ENCODE measurements at regions not wholly inside any gene's neighbourhood (a gene's known extent, or its start where the extent isn't known, plus 50 kb on each side); places are given as distances from the start of the nearest gene placed in this dataset.

DNA sequence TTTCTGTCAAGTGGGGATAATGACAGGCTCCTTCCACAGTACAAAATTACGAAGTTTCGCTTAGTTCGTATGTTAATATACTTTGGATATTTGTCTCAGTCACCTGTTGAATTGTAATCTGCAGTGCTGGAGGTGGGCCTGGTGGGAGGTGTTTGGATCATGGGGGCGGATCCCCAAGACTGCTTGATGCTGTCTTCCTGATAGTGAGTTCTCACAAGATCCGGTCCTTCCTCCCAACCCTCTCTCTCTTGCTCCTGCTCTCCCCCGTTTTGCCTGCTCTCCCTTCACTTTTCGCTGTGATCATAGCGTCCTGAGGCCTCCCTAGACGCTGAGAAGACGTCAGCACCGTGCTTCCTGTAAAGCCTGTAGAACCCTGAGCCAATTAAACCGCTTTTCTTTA is 97.1 kb upstream of the EPB41L3 start:
- no peaks in the 10 kb centered on the region for H3K36me3 ChIP-seq (ENCODE audit: control insufficient read depth, insufficient read depth, low read length, severe bottlenecking)
- H3K4me3 ChIP-seq (ENCODE audit: low read length) = no peak overlapping the region
- no peak overlapping the region for H3K9ac ChIP-seq (ENCODE audit: low read length)
- DNase-seq (ENCODE audit: low read depth) = no peak
- H3K4me1 ChIP-seq (ENCODE audit: control insufficient read depth, insufficient read depth, low read length) = no peaks in the 10 kb centered on the region
- H3K9me3 ChIP-seq (ENCODE audit: control insufficient read depth, low read length) = no peaks in the 10 kb centered on the region
- peaks cover 17% of the 10 kb centered on the region for H3K27me3 ChIP-seq (replicated peaks; ENCODE audit: control insufficient read depth, insufficient read depth, low read length)

DNA sequence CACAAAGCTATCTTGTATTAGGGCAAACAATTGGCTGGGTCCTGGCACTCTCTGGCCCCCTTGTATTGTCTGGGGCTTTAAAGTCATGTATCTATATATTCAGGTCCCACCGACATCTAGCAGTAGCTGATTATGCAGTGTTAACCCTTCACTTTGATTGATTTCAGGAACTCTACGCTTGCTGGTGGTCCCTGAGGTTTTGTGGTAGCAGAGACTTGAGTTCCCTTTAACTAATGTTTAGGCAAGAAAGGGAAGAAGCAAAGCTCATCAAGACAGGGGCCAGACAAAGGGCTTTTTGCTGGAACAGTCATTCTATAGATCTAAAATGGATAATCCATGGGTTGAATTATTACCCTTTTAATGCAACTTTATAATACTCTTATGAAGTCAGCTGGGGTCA is 95.3 kb upstream of the EPB41L3 start:
- Histone ChIP-seq H3K36me3 (ENCODE audit: control insufficient read depth, insufficient read depth, low read length, severe bottlenecking) (no peaks in the 10 kb centered on the region), H3K4me1 (ENCODE audit: control insufficient read depth, insufficient read depth, low read length) (no peaks in the 10 kb centered on the region), H3K4me3 (ENCODE audit: low read length) (no peak overlapping the region), H3K9ac (ENCODE audit: low read length) (no peak overlapping the region), H3K27me3 (replicated peaks; ENCODE audit: control insufficient read depth, insufficient read depth, low read length) (peaks cover 17% of the 10 kb centered on the region), H3K9me3 (ENCODE audit: control insufficient read depth, low read length) (no peaks in the 10 kb centered on the region)
- DNase-seq (ENCODE audit: low read depth) = no peak

DNA sequence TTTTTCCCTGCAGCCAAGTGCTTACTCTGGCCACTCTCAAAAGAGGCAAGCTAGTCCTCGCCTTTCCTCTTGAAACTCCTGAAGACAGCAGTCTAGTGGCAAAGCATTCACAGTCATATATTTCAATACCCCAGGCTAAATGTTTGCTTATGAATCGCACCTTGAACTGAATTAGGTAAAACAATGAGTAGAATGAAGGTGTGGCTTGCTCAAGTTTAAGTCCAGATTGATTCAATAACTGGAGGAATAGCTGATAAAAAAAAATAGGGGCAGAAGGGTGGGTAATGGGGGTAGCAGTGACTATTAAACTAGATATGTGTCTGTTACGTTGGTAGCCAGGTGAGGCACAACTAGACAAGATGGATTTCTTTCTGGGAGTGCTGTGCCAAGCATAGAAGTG is 88.2 kb upstream of the EPB41L3 start:
- Histone ChIP-seq H3K4me3 (ENCODE audit: low read length) (no peak overlapping the region), H3K9ac (ENCODE audit: low read length) (no peak overlapping the region), H3K27me3 (replicated peaks; ENCODE audit: control insufficient read depth, insufficient read depth, low read length) (no peaks in the 10 kb centered on the region), H3K4me1 (ENCODE audit: control insufficient read depth, insufficient read depth, low read length) (peaks cover 13% of the 10 kb centered on the region), H3K9me3 (ENCODE audit: control insufficient read depth, low read length) (no peaks in the 10 kb centered on the region), H3K36me3 (ENCODE audit: control insufficient read depth, insufficient read depth, low read length, severe bottlenecking) (no peaks in the 10 kb centered on the region)
- no peak for DNase-seq (ENCODE audit: low read depth)

DNA sequence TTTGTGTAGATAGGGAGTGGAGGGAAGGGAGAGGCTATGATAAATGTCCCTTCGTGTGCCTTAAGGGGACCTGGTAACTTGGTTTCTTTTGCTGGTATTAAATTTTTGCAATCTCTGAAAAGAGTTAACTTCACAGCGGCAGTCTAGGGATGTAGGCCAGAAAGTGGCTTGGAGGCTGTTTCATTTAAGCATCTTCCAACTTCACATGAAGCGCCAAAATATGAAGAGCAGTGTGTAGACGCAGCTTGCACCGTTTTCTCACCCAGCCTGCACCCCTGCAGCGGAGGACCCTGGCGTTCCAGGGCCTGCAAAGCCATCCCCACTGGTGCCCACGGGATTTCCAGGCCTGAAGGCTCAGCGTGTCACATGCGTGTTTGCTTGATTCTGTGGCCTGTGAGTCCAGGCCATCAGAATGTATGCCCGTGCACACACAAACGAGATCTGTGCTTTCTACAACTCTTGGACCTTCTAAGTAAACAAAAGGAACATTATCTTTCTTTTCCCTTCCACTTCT is 87.2 kb upstream of the EPB41L3 start:
- DNase-seq (ENCODE audit: low read depth) = no peak
- Histone ChIP-seq H3K36me3 (ENCODE audit: control insufficient read depth, insufficient read depth, low read length, severe bottlenecking) (no peaks in the 10 kb centered on the region), H3K9me3 (ENCODE audit: control insufficient read depth, low read length) (no peaks in the 10 kb centered on the region), H3K27me3 (replicated peaks; ENCODE audit: control insufficient read depth, insufficient read depth, low read length) (no peaks in the 10 kb centered on the region), H3K9ac (ENCODE audit: low read length) (no peak overlapping the region), H3K4me3 (ENCODE audit: low read length) (peak overlapping the region; percentile 30), H3K4me1 (ENCODE audit: control insufficient read depth, insufficient read depth, low read length) (peaks cover 13% of the 10 kb centered on the region)

DNA sequence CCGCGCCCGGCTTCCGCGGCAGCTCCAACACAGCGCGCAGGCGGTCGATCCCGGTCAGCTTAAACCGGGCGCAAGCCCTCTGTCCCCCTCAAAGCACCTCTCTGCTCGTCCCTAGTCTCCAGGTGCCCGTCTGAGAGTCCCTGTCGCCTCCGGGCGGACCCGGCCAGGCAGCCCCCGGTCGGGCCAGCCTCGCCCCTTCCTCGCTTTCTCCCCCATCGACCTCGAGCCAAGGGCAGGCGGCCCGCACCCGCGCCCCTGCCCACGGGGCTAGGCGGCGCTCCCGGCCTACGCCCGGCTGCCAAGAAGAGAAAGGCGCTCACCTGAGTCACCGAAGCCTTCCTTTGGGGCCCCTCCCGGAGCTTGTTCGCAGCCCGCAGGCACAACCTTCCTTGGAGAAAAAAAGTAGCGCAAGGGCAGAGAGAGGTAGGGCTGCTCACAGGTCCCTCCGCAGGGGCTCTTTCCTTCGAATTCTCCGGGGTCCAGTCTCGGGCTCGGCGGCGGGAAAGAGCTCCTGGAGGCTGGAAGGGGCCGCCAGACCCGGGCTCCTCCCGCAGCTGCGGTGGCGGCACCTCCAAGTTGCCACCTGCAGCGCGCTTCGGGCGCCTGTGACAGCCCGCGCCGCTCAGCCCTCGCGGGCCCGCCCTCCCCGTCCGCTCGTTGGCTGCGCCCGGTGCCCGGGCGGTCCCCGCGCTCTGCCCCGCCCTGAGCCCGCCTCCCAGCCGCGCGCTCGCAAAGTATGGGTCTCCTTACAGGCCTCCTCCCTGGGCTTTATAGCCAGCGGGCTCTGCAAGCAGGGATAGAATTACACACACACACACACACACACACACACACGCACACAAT is 86.5 kb upstream of the EPB41L3 start:
- no peaks in the 10 kb centered on the region for H3K9me3 ChIP-seq (ENCODE audit: control insufficient read depth, low read length)
- peak; percentile 68 for DNase-seq (ENCODE audit: low read depth)
- no peaks in the 10 kb centered on the region for H3K36me3 ChIP-seq (ENCODE audit: control insufficient read depth, insufficient read depth, low read length, severe bottlenecking)
- H3K27me3 ChIP-seq (replicated peaks; ENCODE audit: control insufficient read depth, insufficient read depth, low read length) = no peaks in the 10 kb centered on the region
- H3K4me1 ChIP-seq (ENCODE audit: control insufficient read depth, insufficient read depth, low read length) = peaks cover 13% of the 10 kb centered on the region
- H3K4me3 ChIP-seq (ENCODE audit: low read length) = peak overlapping the region; percentile 88
- peak overlapping the region; percentile 85 for H3K9ac ChIP-seq (ENCODE audit: low read length)

DNA sequence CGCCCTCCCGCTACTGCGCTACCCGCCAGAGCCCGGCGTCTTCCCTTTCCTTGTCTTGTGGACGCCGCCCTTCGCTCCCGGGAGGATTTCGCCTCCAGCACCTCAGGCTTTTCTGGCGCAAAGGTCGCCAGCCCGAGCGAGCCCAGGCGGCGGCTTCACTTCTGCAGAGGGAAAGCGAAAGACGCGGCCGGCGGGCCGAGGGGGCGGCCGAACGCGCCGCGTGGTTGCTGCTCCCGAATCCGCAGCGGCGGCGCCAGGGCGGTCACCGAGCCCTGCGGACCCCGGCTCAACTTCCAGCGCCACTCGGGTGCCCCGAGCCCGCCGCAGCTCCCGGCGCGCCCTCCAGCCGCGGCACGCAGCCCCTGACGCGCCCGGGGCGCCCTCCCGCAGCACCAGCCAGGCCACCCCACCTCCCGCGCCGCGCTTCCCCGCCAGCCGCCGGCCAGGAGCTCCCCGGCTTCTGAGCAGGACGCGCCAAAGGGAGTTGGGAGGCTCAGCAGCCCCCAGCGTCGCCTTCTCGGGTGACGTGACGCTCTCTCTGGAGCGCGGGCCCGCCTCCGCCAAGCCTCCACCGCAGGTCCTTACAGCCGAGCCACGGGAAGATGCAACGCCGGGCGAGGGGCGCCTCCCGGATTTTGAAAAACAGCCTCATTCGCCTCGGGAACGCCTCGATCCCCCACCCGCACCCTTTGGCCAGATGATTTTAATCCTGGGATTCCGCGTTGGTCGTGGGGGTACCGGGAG is 84.9 kb upstream of the EPB41L3 start:
- H3K27me3 ChIP-seq (replicated peaks; ENCODE audit: control insufficient read depth, insufficient read depth, low read length) = no peaks in the 10 kb centered on the region
- H3K36me3 ChIP-seq (ENCODE audit: control insufficient read depth, insufficient read depth, low read length, severe bottlenecking) = no peaks in the 10 kb centered on the region
- DNase-seq (ENCODE audit: low read depth) = peak; percentile 57
- peak overlapping the region; percentile 85 for H3K9ac ChIP-seq (ENCODE audit: low read length)
- H3K4me1 ChIP-seq (ENCODE audit: control insufficient read depth, insufficient read depth, low read length) = peaks cover 13% of the 10 kb centered on the region
- no peaks in the 10 kb centered on the region for H3K9me3 ChIP-seq (ENCODE audit: control insufficient read depth, low read length)
- H3K4me3 ChIP-seq (ENCODE audit: low read length) = peak overlapping the region; percentile 88

DNA sequence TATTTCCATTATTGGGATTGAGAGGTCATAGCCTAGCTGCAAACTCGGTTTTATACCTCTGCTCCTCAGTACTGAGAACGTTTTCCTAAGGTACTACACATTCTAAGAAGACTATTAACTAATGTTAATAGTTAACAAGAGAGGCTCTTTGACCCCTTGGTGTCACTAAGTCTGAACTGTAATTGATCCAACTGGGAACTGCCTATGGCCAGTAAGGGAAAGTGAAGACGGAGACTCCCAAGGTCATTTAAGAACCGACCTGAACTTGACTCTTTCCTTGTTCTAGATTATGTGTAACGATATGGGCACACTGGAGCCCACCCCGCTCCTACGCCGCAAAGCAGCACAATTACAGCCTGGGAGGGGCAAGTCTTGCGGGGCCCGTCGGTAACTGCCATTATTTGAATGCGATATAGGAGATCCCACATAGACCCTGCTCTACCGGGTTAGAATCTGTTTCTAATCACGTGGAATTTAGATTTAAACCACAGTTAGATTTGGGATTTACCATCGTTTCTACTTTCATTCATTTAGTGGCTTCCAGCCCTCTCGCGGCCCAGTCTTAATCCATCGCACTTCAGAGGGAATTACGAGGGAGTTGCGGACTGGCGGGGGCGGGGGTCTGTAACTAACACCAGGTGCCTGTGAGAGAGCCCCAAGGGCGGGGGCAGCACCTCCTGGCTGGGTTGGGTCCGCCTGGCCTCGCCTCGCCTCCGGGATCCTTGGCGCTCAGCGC is 84.1 kb upstream of the EPB41L3 start:
- no peak for DNase-seq (ENCODE audit: low read depth)
- Histone ChIP-seq H3K9me3 (ENCODE audit: control insufficient read depth, low read length) (no peaks in the 10 kb centered on the region), H3K27me3 (replicated peaks; ENCODE audit: control insufficient read depth, insufficient read depth, low read length) (no peaks in the 10 kb centered on the region)

DNA sequence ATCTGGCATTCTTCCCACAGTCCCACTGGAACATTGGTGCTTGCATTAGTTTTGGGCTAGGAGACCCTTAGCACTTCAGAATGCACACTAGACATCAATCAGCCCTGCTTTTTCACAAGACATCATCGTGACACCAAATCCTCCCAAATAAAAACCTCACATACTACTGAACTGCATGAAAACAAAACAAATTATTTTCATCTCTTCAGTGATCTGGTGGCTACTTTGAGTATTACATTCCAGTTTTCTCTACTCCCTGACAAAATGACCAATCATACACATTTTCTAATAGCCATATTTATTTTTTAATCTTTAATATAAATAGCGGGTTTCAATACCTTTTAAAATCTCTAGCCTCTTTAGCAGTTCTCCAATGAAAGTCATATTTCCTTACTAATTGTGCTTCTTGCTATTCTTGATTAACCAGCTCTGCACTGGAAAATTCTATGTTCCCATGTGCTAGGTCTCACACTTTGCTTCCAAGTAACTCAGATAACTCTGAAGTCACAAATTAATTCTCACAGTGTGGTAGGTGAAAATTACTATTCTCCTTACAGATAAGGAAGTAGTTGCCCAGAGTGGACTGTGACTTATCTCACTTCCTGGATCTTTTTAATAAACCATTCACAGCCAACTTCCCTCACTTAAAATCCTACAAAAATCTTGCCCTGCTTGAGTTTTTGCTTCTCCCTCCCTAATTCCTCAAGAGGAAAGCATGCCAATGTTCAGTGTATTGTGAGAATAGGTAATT is 82.5 kb upstream of the EPB41L3 start:
- Histone ChIP-seq H3K27me3 (replicated peaks; ENCODE audit: control insufficient read depth, insufficient read depth, low read length) (no peaks in the 10 kb centered on the region), H3K4me3 (ENCODE audit: low read length) (no peak overlapping the region), H3K9ac (ENCODE audit: low read length) (no peak overlapping the region), H3K36me3 (ENCODE audit: control insufficient read depth, insufficient read depth, low read length, severe bottlenecking) (no peaks in the 10 kb centered on the region), H3K9me3 (ENCODE audit: control insufficient read depth, low read length) (no peaks in the 10 kb centered on the region), H3K4me1 (ENCODE audit: control insufficient read depth, insufficient read depth, low read length) (peaks cover 19% of the 10 kb centered on the region)
- no peak for DNase-seq (ENCODE audit: low read depth)

More for the DNA sequence above, 84.1 kb upstream of the EPB41L3 start:
- Histone ChIP-seq H3K4me3 (ENCODE audit: low read length) (peak overlapping the region; percentile 88), H3K4me1 (ENCODE audit: control insufficient read depth, insufficient read depth, low read length) (peaks cover 15% of the 10 kb centered on the region), H3K9ac (ENCODE audit: low read length) (peak overlapping the region; percentile 85), H3K36me3 (ENCODE audit: control insufficient read depth, insufficient read depth, low read length, severe bottlenecking) (no peaks in the 10 kb centered on the region)

DNA sequence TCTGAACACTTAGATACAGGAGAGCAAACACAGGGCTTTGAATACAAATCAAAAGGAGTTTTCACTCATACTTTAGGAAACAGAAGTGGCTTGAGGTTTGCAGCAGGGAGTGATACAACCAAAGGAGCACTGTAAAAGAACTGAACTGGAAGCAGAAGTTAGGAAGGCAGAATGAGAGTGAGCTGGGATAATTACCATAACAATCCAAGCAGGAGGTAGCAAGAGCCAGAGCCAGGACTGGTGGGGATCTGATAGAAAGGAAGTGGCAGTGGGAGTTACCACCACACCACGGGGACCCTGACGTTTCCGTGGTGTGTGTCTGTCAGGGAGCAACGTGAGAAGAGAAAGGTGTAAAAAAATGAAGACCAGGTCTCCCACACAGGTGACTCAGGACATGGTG is 81.3 kb upstream of the EPB41L3 start:
- Histone ChIP-seq H3K4me3 (ENCODE audit: low read length) (no peak overlapping the region), H3K9ac (ENCODE audit: low read length) (no peak overlapping the region), H3K36me3 (ENCODE audit: control insufficient read depth, insufficient read depth, low read length, severe bottlenecking) (no peaks in the 10 kb centered on the region), H3K4me1 (ENCODE audit: control insufficient read depth, insufficient read depth, low read length) (peaks cover 26% of the 10 kb centered on the region), H3K9me3 (ENCODE audit: control insufficient read depth, low read length) (no peaks in the 10 kb centered on the region), H3K27me3 (replicated peaks; ENCODE audit: control insufficient read depth, insufficient read depth, low read length) (no peaks in the 10 kb centered on the region)
- DNase-seq (ENCODE audit: low read depth) = no peak

DNA sequence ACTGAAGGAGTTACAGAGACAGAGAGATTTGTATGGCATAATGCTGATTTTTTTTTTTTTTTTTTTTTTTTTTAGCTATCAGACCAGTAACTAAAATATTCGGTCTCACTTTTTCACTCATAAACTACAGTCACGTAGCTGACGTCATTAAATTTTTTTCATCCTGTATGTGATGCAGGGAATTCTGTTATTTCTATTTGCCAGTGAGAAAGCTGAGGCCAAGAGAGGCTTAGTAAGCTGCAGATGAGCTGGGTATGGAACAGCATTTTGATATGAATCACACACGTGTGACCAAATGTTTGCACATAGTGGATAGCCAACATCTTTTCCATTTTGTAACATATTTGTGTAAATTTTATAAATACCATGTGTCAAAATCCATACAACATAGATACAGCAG is 79.1 kb upstream of the EPB41L3 start:
- H3K4me1 ChIP-seq (ENCODE audit: control insufficient read depth, insufficient read depth, low read length) = peaks cover 45% of the 10 kb centered on the region
- no peak overlapping the region for H3K9ac ChIP-seq (ENCODE audit: low read length)
- H3K4me3 ChIP-seq (ENCODE audit: low read length) = no peak overlapping the region
- DNase-seq (ENCODE audit: low read depth) = no peak
- no peaks in the 10 kb centered on the region for H3K9me3 ChIP-seq (ENCODE audit: control insufficient read depth, low read length)
- no peaks in the 10 kb centered on the region for H3K36me3 ChIP-seq (ENCODE audit: control insufficient read depth, insufficient read depth, low read length, severe bottlenecking)
- no peaks in the 10 kb centered on the region for H3K27me3 ChIP-seq (replicated peaks; ENCODE audit: control insufficient read depth, insufficient read depth, low read length)
